HFF-Myc (cell line): ENCODE measurements at regions not wholly inside any gene's neighbourhood (a gene's known extent, or its start where the extent isn't known, plus 50 kb on each side); places are given as distances from the start of the nearest gene placed in this dataset.

Experiments
- DNase-seq: peaks from one replicate; pipeline ENCODE4 v3.0.0-alpha.2; 2011; ENCODE audit warnings: low read depth; ENCODE audit errors: extremely low read depth
- H3K4me3 ChIP-seq: replicated peaks from 2 replicates; pipeline ENCODE4 v1.5.1; 2011; ENCODE audit warnings: low read depth, mild to moderate bottlenecking, control low read depth, low read length
- CTCF ChIP-seq: IDR thresholded peaks from 2 replicates; pipeline ENCODE4 v1.5.1; 2012; ENCODE audit warnings: mild to moderate bottlenecking, low read depth, low read length, control low read depth; ENCODE audit errors: missing control alignments

DNA sequence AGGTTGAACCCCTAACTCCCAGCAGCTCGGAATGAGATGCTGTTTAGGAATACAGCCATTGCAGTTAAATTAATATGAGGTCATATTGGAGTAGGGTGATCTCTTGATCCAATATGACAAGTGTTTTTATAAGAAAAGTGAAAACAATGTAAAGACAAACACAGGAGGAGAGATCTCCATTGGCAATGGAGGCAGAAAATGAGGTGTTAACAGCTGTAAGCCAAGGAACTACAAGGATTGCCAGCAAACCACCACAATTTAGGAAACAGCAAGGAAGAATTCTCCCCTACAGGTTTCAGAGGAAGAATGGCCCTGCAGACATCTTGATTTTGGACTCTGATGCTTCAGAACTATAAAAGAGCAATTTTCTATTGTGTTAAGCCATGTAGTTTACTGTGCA lies 774.3 kb downstream of the MRPL39 start:
- TF ChIP-seq CTCF = no peak
- DNase-seq = no peak
- H3K4me3 ChIP-seq = no peak overlapping the region

DNA sequence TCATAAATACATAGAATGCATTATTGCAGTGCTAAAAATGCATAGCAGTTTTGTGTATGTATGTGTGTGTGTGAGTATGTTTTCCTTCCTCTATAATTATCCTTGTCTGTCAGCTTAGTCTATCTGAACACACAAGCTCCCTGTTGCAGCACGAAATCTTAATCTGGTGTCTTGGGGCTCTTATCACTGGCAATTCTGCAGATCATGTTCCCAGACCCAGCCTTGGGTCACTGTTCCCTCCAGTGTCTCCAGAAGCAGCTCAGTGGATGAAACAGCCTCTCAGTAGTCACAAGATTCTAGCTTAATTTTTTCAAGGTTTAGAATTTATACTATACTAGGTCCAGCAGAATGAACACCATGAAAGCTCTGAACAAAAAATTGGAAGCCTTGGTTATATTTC lies 777.9 kb downstream of the MRPL39 start:
- no peak for TF ChIP-seq CTCF
- H3K4me3 ChIP-seq = no peak overlapping the region
- DNase-seq = no peak

DNA sequence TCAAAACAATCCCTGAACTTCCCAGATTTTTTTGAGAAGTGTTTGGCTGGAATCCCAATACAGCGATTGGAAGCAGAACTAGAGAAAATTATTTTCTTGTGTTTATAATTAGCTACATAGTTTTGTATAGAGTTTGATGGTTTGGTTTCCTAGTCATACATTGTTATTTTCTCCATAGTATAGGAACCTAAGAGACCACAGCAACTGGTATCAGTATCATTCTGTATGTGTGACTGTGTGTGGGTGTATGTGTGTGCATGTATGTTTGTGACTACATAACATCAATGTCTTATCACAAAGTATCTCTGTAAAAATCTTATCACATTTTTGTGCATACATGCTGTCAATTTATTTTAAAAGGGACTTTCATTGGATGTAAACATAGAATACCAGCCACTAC lies 780.5 kb downstream of the MRPL39 start:
- no peak for DNase-seq
- no peak for TF ChIP-seq CTCF
- no peak overlapping the region for H3K4me3 ChIP-seq

DNA sequence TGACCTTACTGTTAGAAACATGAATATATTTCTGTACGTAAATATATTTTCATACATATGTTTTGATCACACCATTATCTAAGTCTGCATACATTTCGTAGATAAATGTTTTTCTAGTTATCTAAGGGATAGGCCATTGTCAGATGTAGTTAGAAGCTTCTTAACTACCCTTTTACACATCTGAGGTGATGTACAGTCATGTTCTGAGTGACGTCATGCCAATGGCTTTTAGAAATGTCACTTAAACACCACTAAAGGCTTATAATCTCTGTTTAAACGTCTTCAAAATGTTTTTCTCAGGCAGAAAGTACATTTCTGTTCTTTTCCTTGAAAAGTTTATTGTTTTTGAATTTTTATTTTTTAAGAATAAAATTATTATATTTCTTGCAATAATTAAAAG lies 781.9 kb downstream of the MRPL39 start:
- DNase-seq = no peak
- H3K4me3 ChIP-seq = no peak overlapping the region
- no peak for TF ChIP-seq CTCF

DNA sequence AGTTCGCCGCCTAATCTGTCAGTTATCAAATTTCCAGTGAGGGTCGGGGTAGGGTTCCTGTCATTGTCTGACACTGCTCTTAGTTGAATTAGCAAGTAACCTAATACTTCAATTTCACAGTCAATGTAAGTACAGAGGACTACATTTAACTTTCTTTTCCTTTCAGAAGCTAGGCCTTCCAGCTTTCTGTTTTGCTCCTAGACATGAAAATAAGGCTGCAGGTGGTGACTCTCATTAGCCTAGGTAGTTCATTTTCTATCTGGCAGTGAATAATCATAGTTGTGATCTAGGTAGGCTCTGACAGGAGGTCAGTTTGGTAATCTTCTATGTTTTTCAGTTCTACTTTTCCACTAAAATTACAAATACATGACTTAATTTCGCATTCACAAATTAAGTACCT lies 783.1 kb downstream of the MRPL39 start:
- no peak for DNase-seq
- no peak overlapping the region for H3K4me3 ChIP-seq
- TF ChIP-seq CTCF = no peak

- TF ChIP-seq CTCF = no peak
- DNase-seq = no peak
- H3K4me3 ChIP-seq = no peak overlapping the region
These were observed 784.0 kb downstream of the MRPL39 start for GRCh38 chr21:24823247-24823646.

DNA sequence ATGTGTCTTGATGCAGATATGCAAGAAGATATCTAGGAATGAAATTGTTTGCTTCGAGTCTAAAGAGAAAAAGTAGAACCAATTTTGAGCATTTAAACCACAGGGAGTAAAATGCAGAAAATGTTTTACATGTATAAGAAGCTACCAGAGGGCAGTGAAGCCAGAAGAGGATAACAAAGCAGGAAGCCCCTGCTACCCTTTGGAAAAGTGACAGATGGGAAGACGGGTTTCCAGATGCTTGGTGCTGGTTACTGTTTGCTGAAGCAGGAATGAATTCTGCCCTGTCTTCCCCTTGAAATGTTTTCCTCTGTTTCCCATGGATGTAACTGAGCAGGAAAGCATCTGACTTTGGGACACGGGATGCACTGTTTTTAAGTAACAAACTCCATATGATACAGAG lies 822.2 kb downstream of the MRPL39 start:
- no peak overlapping the region for H3K4me3 ChIP-seq
- DNase-seq = no peak

More for the DNA sequence above, 822.2 kb downstream of the MRPL39 start:
- TF ChIP-seq CTCF = no peak
